BJ (cell line): ENCODE measurements at regions not wholly inside any gene's neighbourhood (a gene's known extent, or its start where the extent isn't known, plus 50 kb on each side); places are given as distances from the start of the nearest gene placed in this dataset.

Source experiments
- CTCF ChIA-PET: fragments of 350-600 bp; formaldehyde crosslinking; extraction: SDS; loops from one replicate; lab custom pipeline; 2021; ENCODE audit warnings: antibody characterized with exemption, inconsistent platforms; lab: Yijun Ruan, JAX
- POLR2A ChIA-PET: fragments of 300-600 bp; sonication (Branson Sonifier 250); formaldehyde crosslinking; extraction: SDS; loops from one replicate; lab custom pipeline; 2021; ENCODE audit warnings: antibody characterized with exemption; lab: Charles Lee
- DNase-seq: peaks from one replicate; pipeline ENCODE4 v3.0.0-alpha.2; 2011; ENCODE audit warnings: low read depth
- H3K27me3 ChIP-seq: 2 replicates; pipeline ENCODE4 v1.6.0; 2011; ENCODE audit warnings: low read length; ENCODE audit not compliant: control insufficient read depth, insufficient read depth
- H3K36me3 ChIP-seq: 2 replicates; pipeline ENCODE4 v1.5.1; 2011; ENCODE audit warnings: low read length; ENCODE audit not compliant: control insufficient read depth, insufficient read depth
- H3K4me3 ChIP-seq: 2 replicates; pipeline ENCODE4 v1.5.1; 2011; ENCODE audit warnings: low read depth, mild to moderate bottlenecking, control low read depth, low read length
- TF ChIP-seq, protein P1 (sequence below): IDR thresholded peaks from 2 replicates; pipeline ENCODE4 v1.5.1; 2011; ENCODE audit warnings: low read depth, mild to moderate bottlenecking, control low read depth, inconsistent platforms, low read length, moderate library complexity; ENCODE audit not compliant: insufficient read depth

DNA sequence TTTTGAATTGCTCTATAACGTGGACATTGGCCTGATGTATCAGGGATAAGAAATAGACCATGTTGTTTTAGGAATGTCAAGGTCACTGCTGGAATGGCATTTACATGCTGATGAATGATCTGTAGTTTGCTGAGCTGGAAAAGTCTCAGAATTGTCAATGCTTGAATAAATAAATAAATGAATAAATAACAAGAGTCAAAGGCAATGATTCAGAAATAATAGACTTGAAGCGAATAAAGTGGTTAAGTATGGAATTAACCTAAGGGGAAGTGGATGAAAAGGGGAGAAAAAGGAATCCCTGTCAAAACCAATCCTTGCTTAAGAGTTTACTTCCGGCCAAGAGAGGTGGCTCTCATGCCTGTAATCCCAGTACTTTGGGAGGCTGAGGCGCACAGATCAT lies 1620.0 kb downstream of the SUCLG1 start:
- H3K36me3 ChIP-seq: no peaks in the 10 kb centered on the region
- TF ChIP-seq, protein P1, sequence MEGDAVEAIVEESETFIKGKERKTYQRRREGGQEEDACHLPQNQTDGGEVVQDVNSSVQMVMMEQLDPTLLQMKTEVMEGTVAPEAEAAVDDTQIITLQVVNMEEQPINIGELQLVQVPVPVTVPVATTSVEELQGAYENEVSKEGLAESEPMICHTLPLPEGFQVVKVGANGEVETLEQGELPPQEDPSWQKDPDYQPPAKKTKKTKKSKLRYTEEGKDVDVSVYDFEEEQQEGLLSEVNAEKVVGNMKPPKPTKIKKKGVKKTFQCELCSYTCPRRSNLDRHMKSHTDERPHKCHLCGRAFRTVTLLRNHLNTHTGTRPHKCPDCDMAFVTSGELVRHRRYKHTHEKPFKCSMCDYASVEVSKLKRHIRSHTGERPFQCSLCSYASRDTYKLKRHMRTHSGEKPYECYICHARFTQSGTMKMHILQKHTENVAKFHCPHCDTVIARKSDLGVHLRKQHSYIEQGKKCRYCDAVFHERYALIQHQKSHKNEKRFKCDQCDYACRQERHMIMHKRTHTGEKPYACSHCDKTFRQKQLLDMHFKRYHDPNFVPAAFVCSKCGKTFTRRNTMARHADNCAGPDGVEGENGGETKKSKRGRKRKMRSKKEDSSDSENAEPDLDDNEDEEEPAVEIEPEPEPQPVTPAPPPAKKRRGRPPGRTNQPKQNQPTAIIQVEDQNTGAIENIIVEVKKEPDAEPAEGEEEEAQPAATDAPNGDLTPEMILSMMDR: no peak
- CTCF ChIA-PET: no interaction called here
- no peaks in the 10 kb centered on the region for H3K27me3 ChIP-seq
- POLR2A ChIA-PET: no interaction called here
- no peak overlapping the region for H3K4me3 ChIP-seq
- no peak for DNase-seq

DNA sequence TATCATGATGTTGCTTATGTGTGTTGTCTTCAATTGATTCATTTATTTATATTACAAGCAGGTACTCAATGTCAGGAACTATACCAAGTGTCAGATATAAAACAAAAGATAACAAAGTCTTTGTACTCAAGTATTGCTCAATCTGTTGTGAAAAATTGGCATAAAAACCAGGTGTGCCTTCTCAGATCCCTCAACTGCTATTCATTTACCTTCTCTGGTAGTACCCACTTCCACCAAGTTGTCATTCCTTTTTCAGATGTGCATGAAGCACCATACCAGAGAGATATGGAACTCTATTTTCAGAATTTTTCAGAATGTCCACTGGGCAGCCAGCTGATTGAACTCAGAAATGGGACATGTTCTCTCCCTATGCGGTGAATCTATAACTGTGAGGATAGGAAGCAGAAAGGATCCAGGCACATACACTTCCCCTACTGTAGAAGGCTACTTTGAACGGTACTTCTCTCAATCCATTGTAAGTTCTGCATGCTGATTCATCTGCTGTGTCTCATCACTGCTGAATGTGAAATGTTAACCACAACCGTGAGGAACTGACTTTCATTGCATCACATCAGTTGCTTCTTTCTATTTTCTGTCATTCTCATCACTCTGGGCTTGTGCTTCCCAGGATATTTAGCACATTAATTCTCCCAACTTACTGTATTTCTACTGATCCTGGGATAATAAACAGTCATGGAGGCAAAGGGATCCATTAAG lies 1621.3 kb downstream of the SUCLG1 start:
- POLR2A ChIA-PET: no interaction called here
- peak; percentile 46 for DNase-seq
- no peaks in the 10 kb centered on the region for H3K27me3 ChIP-seq
- CTCF ChIA-PET: no interaction called here
- TF ChIP-seq, protein P1: no peak
- no peak overlapping the region for H3K4me3 ChIP-seq
- no peaks in the 10 kb centered on the region for H3K36me3 ChIP-seq

DNA sequence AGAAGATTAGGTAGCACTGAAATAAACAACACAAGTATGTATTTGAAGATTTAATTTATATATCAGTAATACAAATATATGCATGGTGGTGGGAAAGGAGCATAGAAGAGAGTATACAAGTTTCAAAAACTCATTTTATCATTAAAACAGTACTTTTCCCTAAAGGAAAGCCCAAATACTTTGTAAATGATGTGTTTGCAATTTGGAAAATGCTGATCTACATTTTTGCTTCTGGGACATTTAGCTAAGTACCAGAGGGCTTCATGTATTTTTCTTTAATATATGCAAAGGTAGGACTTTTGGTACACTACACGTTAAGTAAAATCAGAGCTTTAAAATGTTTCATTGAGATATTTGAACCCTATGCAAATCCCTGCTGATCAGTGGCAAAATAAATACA lies 1624.2 kb downstream of the SUCLG1 start:
- POLR2A ChIA-PET: no interaction called here
- Histone ChIP-seq H3K27me3 (no peaks in the 10 kb centered on the region), H3K36me3 (no peaks in the 10 kb centered on the region), H3K4me3 (no peak overlapping the region)
- TF ChIP-seq, protein P1: no peak
- CTCF ChIA-PET: no interaction called here
- DNase-seq: no peak

DNA sequence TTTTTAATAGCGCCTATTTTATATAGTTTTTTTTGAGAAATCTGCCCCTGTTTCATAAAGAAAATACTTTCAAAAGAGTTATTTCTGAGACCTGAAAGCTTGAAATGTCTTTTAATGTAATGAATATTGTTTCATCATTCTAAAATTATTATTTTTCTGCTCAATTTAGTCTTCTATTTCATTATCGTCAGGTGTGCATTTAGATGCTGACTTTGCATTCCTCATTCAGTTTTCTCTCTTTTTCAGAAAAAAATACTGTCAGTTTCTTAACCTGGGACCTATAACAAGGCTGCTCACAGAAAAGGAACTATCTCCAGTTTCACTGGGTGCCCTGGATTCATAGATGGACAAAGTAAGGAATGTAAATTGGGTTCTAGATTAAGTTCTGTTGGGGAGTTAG lies 1631.7 kb downstream of the SUCLG1 start:
- DNase-seq: no peak
- no peak overlapping the region for H3K4me3 ChIP-seq
- no peaks in the 10 kb centered on the region for H3K36me3 ChIP-seq
- ChIA-PET CTCF (no interaction called here), POLR2A (no interaction called here)
- TF ChIP-seq, protein P1: no peak
- no peaks in the 10 kb centered on the region for H3K27me3 ChIP-seq

DNA sequence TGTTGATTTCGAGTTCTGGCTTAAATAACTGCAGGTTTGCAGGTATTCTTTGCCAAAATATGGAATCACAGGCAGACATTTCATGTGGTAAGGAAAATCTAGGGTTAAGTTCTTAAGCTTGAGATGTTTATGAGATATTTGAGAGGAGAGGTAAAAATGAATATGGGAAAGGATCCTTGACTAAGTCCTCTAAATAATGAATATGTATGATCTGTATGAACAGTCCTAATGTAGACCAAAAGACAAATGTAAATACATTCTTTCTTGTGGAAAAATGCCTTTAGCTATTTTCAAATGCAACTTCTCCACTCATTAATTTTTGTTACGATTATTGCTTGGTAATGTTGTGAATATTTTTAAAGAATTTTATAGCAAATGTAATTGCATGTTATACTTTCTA lies 1632.6 kb downstream of the SUCLG1 start:
- TF ChIP-seq, protein P1: no peak
- H3K27me3 ChIP-seq: no peaks in the 10 kb centered on the region
- no peak overlapping the region for H3K4me3 ChIP-seq
- DNase-seq: no peak
- no peaks in the 10 kb centered on the region for H3K36me3 ChIP-seq
- POLR2A ChIA-PET: no interaction called here
- CTCF ChIA-PET: no interaction called here
